Activated CD8-positive, alpha-beta memory T cell treated with anti-CD3 and anti-CD28 coated beads for 24 hours (primary cell): ENCODE measurements at regions not wholly inside any gene's neighbourhood (a gene's known extent, or its start where the extent isn't known, plus 50 kb on each side); places are given as distances from the start of the nearest gene placed in this dataset.

Experiments used
- DNase-seq: peaks from one replicate; pipeline ENCODE4 v3.0.0-alpha.2; 2020

GRCh38 chr12:24198936-24199671, 249.6 kb upstream of the SOX5 start:
- DNase-seq = no peak

- DNase-seq = no peak
Observed at GRCh38 chr12:24198070-24198469, 248.6 kb upstream of the SOX5 start.

GRCh38 chr12:24197532-24197931, 248.1 kb upstream of the SOX5 start:
- DNase-seq = no peak

GRCh38 chr12:24195063-24195462, 245.6 kb upstream of the SOX5 start:
- DNase-seq = no peak

GRCh38 chr12:24191117-24191516, 241.6 kb upstream of the SOX5 start:
- no peak for DNase-seq

- no peak for DNase-seq
Observed at GRCh38 chr12:24185782-24186181, 236.3 kb upstream of the SOX5 start.

GRCh38 chr12:24177889-24178288, 228.4 kb upstream of the SOX5 start:
- DNase-seq = no peak

- DNase-seq = no peak
Observed at GRCh38 chr12:24175929-24176328, 226.5 kb upstream of the SOX5 start.

- no peak for DNase-seq
Observed at GRCh38 chr12:24175284-24175683, 225.8 kb upstream of the SOX5 start.

- DNase-seq = no peak
Observed at GRCh38 chr12:24173067-24173466, 223.6 kb upstream of the SOX5 start.

GRCh38 chr12:24172773-24173066, 223.2 kb upstream of the SOX5 start:
- DNase-seq = no peak

GRCh38 chr12:24172031-24172772, 222.7 kb upstream of the SOX5 start:
- no peak for DNase-seq

- DNase-seq = no peak
Observed at GRCh38 chr12:24155042-24155441, 205.6 kb upstream of the SOX5 start.

- no peak for DNase-seq
Observed at GRCh38 chr12:24153079-24153478, 203.6 kb upstream of the SOX5 start.

- no peak for DNase-seq
Observed at GRCh38 chr12:24152270-24152669, 202.8 kb upstream of the SOX5 start.

- no peak for DNase-seq
Observed at GRCh38 chr12:24143928-24144327, 194.5 kb upstream of the SOX5 start.

- DNase-seq = no peak
Observed at GRCh38 chr12:24139035-24139434, 189.6 kb upstream of the SOX5 start.

- no peak for DNase-seq
Observed at GRCh38 chr12:24138041-24138440, 188.6 kb upstream of the SOX5 start.

GRCh38 chr12:24135158-24135850, 185.8 kb upstream of the SOX5 start:
- DNase-seq = no peak

- no peak for DNase-seq
Observed at GRCh38 chr12:24134092-24134491, 184.6 kb upstream of the SOX5 start.

- no peak for DNase-seq
Observed at GRCh38 chr12:24133384-24133783, 183.9 kb upstream of the SOX5 start.

GRCh38 chr12:24127919-24128721, 178.7 kb upstream of the SOX5 start:
- DNase-seq = no peak

GRCh38 chr12:24125280-24125679, 175.8 kb upstream of the SOX5 start:
- DNase-seq = no peak
